MM.1S (cell line): ENCODE measurements at regions not wholly inside any gene's neighbourhood (a gene's known extent, or its start where the extent isn't known, plus 50 kb on each side); places are given as distances from the start of the nearest gene placed in this dataset.

Experiments
- DNase-seq: peaks from one replicate; pipeline ENCODE4 v3.0.0-alpha.2; 2015
- H2AFZ ChIP-seq: fragments of 300-600 bp; sonication (generic); 2 replicates; pipeline ENCODE4 v1.6.0; 2016; ENCODE audit warnings: antibody characterized with exemption, low read length
- H3F3A ChIP-seq: fragments of 300-600 bp; sonication (generic); 2 replicates; pipeline ENCODE4 v1.6.1; 2016; ENCODE audit warnings: mild to moderate bottlenecking, antibody characterized with exemption, low read length, moderate library complexity, mixed read lengths; ENCODE audit not compliant: insufficient read depth
- H3K27ac ChIP-seq: fragments of 300-600 bp; sonication (generic); 2 replicates; pipeline ENCODE4 v1.5.1; 2016; ENCODE audit warnings: mild to moderate bottlenecking, low read length
- H3K27me3 ChIP-seq: fragments of 300-600 bp; sonication (generic); replicated peaks from 2 replicates; pipeline ENCODE4 v1.6.0; 2016; ENCODE audit warnings: low read length; ENCODE audit not compliant: insufficient read depth
- H3K36me3 ChIP-seq: fragments of 300-600 bp; sonication (generic); replicated peaks from 2 replicates; pipeline ENCODE4 v1.6.1; 2016; ENCODE audit warnings: mild to moderate bottlenecking, low read length, mixed read lengths; ENCODE audit not compliant: insufficient read depth
- H3K4me1 ChIP-seq: fragments of 300-600 bp; sonication (generic); 2 replicates; pipeline ENCODE4 v1.6.1; 2016; ENCODE audit warnings: low read length, mixed read lengths
- H3K4me2 ChIP-seq: fragments of 300-600 bp; sonication (generic); 2 replicates; pipeline ENCODE4 v1.6.0; 2016; ENCODE audit warnings: low read depth, low read length
- H3K4me3 ChIP-seq: fragments of 300-600 bp; sonication (generic); 2 replicates; pipeline ENCODE4 v1.5.1; 2016; ENCODE audit warnings: low read length, mixed read lengths
- H3K79me2 ChIP-seq: fragments of 300-600 bp; sonication (generic); 2 replicates; pipeline ENCODE4 v1.6.1; 2016; ENCODE audit warnings: mixed run types, low read length, mixed read lengths
- H3K9ac ChIP-seq: fragments of 300-600 bp; sonication (generic); 2 replicates; pipeline ENCODE4 v1.6.1; 2016; ENCODE audit warnings: low read length, mixed read lengths
- H3K9me2 ChIP-seq: fragments of 300-600 bp; sonication (generic); replicated peaks from 2 replicates; pipeline ENCODE4 v1.6.1; 2016; ENCODE audit warnings: mild to moderate bottlenecking, low read length, mixed read lengths; ENCODE audit not compliant: insufficient read depth
- H3K9me3 ChIP-seq: fragments of 300-600 bp; sonication (generic); replicated peaks from 2 replicates; pipeline ENCODE4 v1.6.1; 2016; ENCODE audit warnings: mild to moderate bottlenecking, low read length, mixed read lengths; ENCODE audit not compliant: insufficient read depth
- H4K20me1 ChIP-seq: fragments of 300-600 bp; sonication (generic); 2 replicates; pipeline ENCODE4 v1.6.1; 2016; ENCODE audit warnings: mild to moderate bottlenecking, low read length, moderate library complexity, mixed read lengths; ENCODE audit not compliant: insufficient read depth
- CTCF ChIP-seq: fragments of 300-600 bp; sonication (generic); IDR thresholded peaks from 2 replicates; pipeline ENCODE4 v1.5.1; 2016; ENCODE audit warnings: antibody characterized with exemption, low read length, mixed read lengths
- EZH2 ChIP-seq: fragments of 300-600 bp; sonication (generic); optimal IDR thresholded peaks from 2 replicates; pipeline ENCODE3; 2017; ENCODE audit warnings: low read depth, mild to moderate bottlenecking, antibody characterized with exemption, low read length, mixed read lengths
- EZH2phosphoT487 ChIP-seq: fragments of 300-600 bp; sonication (generic); IDR thresholded peaks from 2 replicates; pipeline ENCODE4 v1.6.1; 2018; ENCODE audit warnings: antibody characterized with exemption, low read length

GRCh38 chr2:155722290-155722689, 610.2 kb downstream of the NR4A2 start:
- H3K36me3 ChIP-seq: no peaks in the 10 kb centered on the region
- no peaks in the 10 kb centered on the region for H4K20me1 ChIP-seq
- H3F3A ChIP-seq: no peaks in the 10 kb centered on the region
- no peak overlapping the region for H3K27ac ChIP-seq
- no peaks in the 10 kb centered on the region for H3K27me3 ChIP-seq
- H3K4me2 ChIP-seq: no peak overlapping the region
- no peaks in the 10 kb centered on the region for H3K9me2 ChIP-seq
- H3K79me2 ChIP-seq: no peaks in the 10 kb centered on the region
- no peaks in the 10 kb centered on the region for H3K9me3 ChIP-seq
- no peak for DNase-seq
- H3K4me3 ChIP-seq: no peak overlapping the region
- no peak overlapping the region for H2AFZ ChIP-seq
- H3K4me1 ChIP-seq: no peaks in the 10 kb centered on the region
- TF ChIP-seq EZH2 (no peak), CTCF (no peak), EZH2phosphoT487 (no peak)
- no peak overlapping the region for H3K9ac ChIP-seq

- Histone ChIP-seq H3K36me3 (no peaks in the 10 kb centered on the region), H3K79me2 (no peaks in the 10 kb centered on the region), H2AFZ (no peak overlapping the region), H3K4me2 (no peak overlapping the region), H3K27me3 (no peaks in the 10 kb centered on the region), H4K20me1 (no peaks in the 10 kb centered on the region), H3K4me3 (no peak overlapping the region), H3K27ac (no peak overlapping the region), H3K9me3 (no peaks in the 10 kb centered on the region), H3K9ac (no peak overlapping the region), H3K9me2 (no peaks in the 10 kb centered on the region), H3K4me1 (no peaks in the 10 kb centered on the region), H3F3A (no peaks in the 10 kb centered on the region)
- DNase-seq: no peak
- no peak for TF ChIP-seq EZH2phosphoT487
- TF ChIP-seq EZH2: no peak
Observed at GRCh38 chr2:155715705-155716104, 616.8 kb downstream of the NR4A2 start.

- Histone ChIP-seq H3K9ac (no peak overlapping the region), H3K27me3 (no peaks in the 10 kb centered on the region), H3K4me2 (no peak overlapping the region), H3K4me3 (no peak overlapping the region), H3K4me1 (no peaks in the 10 kb centered on the region), H3K79me2 (no peaks in the 10 kb centered on the region), H3K27ac (no peak overlapping the region), H4K20me1 (no peaks in the 10 kb centered on the region), H2AFZ (no peak overlapping the region), H3F3A (no peaks in the 10 kb centered on the region), H3K9me3 (no peaks in the 10 kb centered on the region), H3K9me2 (no peaks in the 10 kb centered on the region), H3K36me3 (no peaks in the 10 kb centered on the region)
- TF ChIP-seq EZH2: no peak
- TF ChIP-seq CTCF: no peak
- TF ChIP-seq EZH2phosphoT487: no peak
- no peak for DNase-seq
Observed at GRCh38 chr2:155714983-155715382, 617.5 kb downstream of the NR4A2 start.

- DNase-seq: no peak
- Histone ChIP-seq H3K9me3 (no peaks in the 10 kb centered on the region), H3K27ac (no peak overlapping the region), H3K36me3 (no peaks in the 10 kb centered on the region), H3K9me2 (no peaks in the 10 kb centered on the region), H3K79me2 (no peaks in the 10 kb centered on the region), H3F3A (no peaks in the 10 kb centered on the region), H3K4me2 (no peak overlapping the region), H3K4me3 (no peak overlapping the region), H2AFZ (no peak overlapping the region), H4K20me1 (no peaks in the 10 kb centered on the region), H3K27me3 (no peaks in the 10 kb centered on the region), H3K9ac (no peak overlapping the region), H3K4me1 (no peaks in the 10 kb centered on the region)
- TF ChIP-seq EZH2phosphoT487 (no peak), CTCF (0 out of 2 replicates have a peak, but pooled peaks have one; percentile 4), EZH2 (no peak)
Observed at GRCh38 chr2:155708071-155708470, 624.5 kb downstream of the NR4A2 start.
